Lower leg skin (tissue), 3 donors: ENCODE measurements at regions not wholly inside any gene's neighbourhood (a gene's known extent, or its start where the extent isn't known, plus 50 kb on each side); places are given as distances from the start of the nearest gene placed in this dataset.
"Not testable (repeated sequence)": the region's sequence is repeated elsewhere in the genome, so short reads cannot be mapped to it uniquely, and the experiment has no call there.

Experiments used
- CTCF ChIP-seq, 3 donors: fragments of 450-650 bp; IDR thresholded peaks; one replicate each; pipeline ENCODE4 v1.5.1; 2016; ENCODE audit warnings: antibody characterized with exemption in 3 of 3, mild to moderate bottlenecking in 3 of 3, moderate library complexity in 2 of 3
- POLR2A ChIP-seq, 2 donors: fragments of 450-650 bp; IDR thresholded peaks; one replicate each; pipeline ENCODE4 v1.6.1; 2016 to 2017; ENCODE audit warnings: antibody characterized with exemption in 2 of 2, mild to moderate bottlenecking in 1 of 2, moderate library complexity in 1 of 2

- TF ChIP-seq CTCF, POLR2A (IDR thresholded peaks at IDR 0.05): not testable (repeated sequence)
Observed at GRCh38 chr21:27979446-27979845, 1012.6 kb upstream of the ADAMTS5 start.
